Upper lobe of right lung (tissue), 1 donor: ENCODE measurements at regions not wholly inside any gene's neighbourhood (a gene's known extent, or its start where the extent isn't known, plus 50 kb on each side); places are given as distances from the start of the nearest gene placed in this dataset.

Experiments
- ATAC-seq: fragments of 200-7000 bp; cut with Tn5 transposase; one replicate; pipeline ENCODE4 v1.9.1; 2020; ENCODE audit warnings: mild to moderate bottlenecking, moderate library complexity
- DNase-seq: peaks from one replicate; pipeline ENCODE4 v3.0.0-alpha.2; 2020
- H3K27ac ChIP-seq: fragments of 200-600 bp; one replicate; pipeline ENCODE4 v1.8.0; 2022
- H3K27me3 ChIP-seq: fragments of 200-600 bp; one replicate; pipeline ENCODE4 v1.8.0; 2022; ENCODE audit warnings: mild to moderate bottlenecking
- H3K36me3 ChIP-seq: fragments of 200-600 bp; one replicate; pipeline ENCODE4 v1.8.0; 2022
- H3K4me1 ChIP-seq: fragments of 200-600 bp; one replicate; pipeline ENCODE4 v1.8.0; 2022
- H3K4me3 ChIP-seq: fragments of 200-600 bp; one replicate; pipeline ENCODE4 v1.8.0; 2022; ENCODE audit warnings: mild to moderate bottlenecking
- H3K9me3 ChIP-seq: fragments of 200-600 bp; one replicate; pipeline ENCODE4 v1.8.0; 2022
- CTCF ChIP-seq: fragments of 200-600 bp; IDR thresholded peaks from one replicate; pipeline ENCODE4 v1.8.0; 2022; ENCODE audit warnings: antibody characterized with exemption
- intact Hi-C: fragments of 100-400 bp; cut with DNase I; formaldehyde crosslinking; loops from one replicate; pipeline ENCODE4 v1.11.0; 2022
- donor health status: DM: no; HTN: yes; CAD: no; lungs with severe emphysema.

- Histone ChIP-seq H3K4me3 (no peak overlapping the region), H3K27ac (no peak overlapping the region), H3K9me3 (no peaks in the 10 kb centered on the region), H3K27me3 (no peaks in the 10 kb centered on the region), H3K36me3 (no peaks in the 10 kb centered on the region), H3K4me1 (peaks cover 6% of the 10 kb centered on the region)
- ATAC-seq (no peak), DNase-seq (no peak)
- intact Hi-C loops = no loop called here
- TF ChIP-seq CTCF = no peak
These were observed 192.8 kb downstream of the SMIM20 start for GRCh38 chr4:26106776-26107175.

GRCh38 chr4:26108054-26108453 is 194.0 kb downstream of the SMIM20 start:
- H3K27ac ChIP-seq = no peak overlapping the region
- peaks cover 6% of the 10 kb centered on the region for H3K4me1 ChIP-seq
- DNase-seq (no peak), ATAC-seq (no peak)
- H3K36me3 ChIP-seq = no peaks in the 10 kb centered on the region
- no peak overlapping the region for H3K4me3 ChIP-seq
- no peaks in the 10 kb centered on the region for H3K27me3 ChIP-seq
- no peaks in the 10 kb centered on the region for H3K9me3 ChIP-seq
- intact Hi-C loops = no loop called here
- TF ChIP-seq CTCF = no peak

- no peaks in the 10 kb centered on the region for H3K9me3 ChIP-seq
- no peak overlapping the region for H3K4me3 ChIP-seq
- H3K27ac ChIP-seq = no peak overlapping the region
- intact Hi-C loops = no loop called here
- DNase-seq (no peak), ATAC-seq (no peak)
- H3K36me3 ChIP-seq = no peaks in the 10 kb centered on the region
- H3K27me3 ChIP-seq = no peaks in the 10 kb centered on the region
- no peak for TF ChIP-seq CTCF
- H3K4me1 ChIP-seq = peaks cover 6% of the 10 kb centered on the region
These were observed 196.5 kb downstream of the SMIM20 start for GRCh38 chr4:26110493-26110892.

GRCh38 chr4:26113339-26113940 is 199.4 kb downstream of the SMIM20 start:
- Histone ChIP-seq H3K27ac (no peak overlapping the region), H3K4me3 (no peak overlapping the region), H3K9me3 (no peaks in the 10 kb centered on the region), H3K4me1 (no peaks in the 10 kb centered on the region), H3K36me3 (no peaks in the 10 kb centered on the region), H3K27me3 (no peaks in the 10 kb centered on the region)
- ATAC-seq (no peak), DNase-seq (no peak)
- intact Hi-C loops = no loop called here
- TF ChIP-seq CTCF = no peak

GRCh38 chr4:26116057-26116456 is 202.0 kb downstream of the SMIM20 start:
- Histone ChIP-seq H3K27ac (no peak overlapping the region), H3K4me3 (no peak overlapping the region), H3K27me3 (no peaks in the 10 kb centered on the region), H3K9me3 (no peaks in the 10 kb centered on the region), H3K4me1 (no peaks in the 10 kb centered on the region), H3K36me3 (no peaks in the 10 kb centered on the region)
- no peak for DNase-seq
- no peak for ATAC-seq
- intact Hi-C loops = no loop called here
- no peak for TF ChIP-seq CTCF
